Gastroesophageal sphincter (tissue), 4 donors: ENCODE measurements at regions not wholly inside any gene's neighbourhood (a gene's known extent, or its start where the extent isn't known, plus 50 kb on each side); places are given as distances from the start of the nearest gene placed in this dataset.

Experiments used
- ATAC-seq: fragments of 150-250 bp; one replicate; pipeline ENCODE4 v1.9.1; 2016; ENCODE audit warnings: mild to moderate bottlenecking, moderate library complexity
- H3K27ac ChIP-seq, 4 donors: fragments of 200-600 bp; sonication (generic) in 3 of 4; 1 replicate in 3 of 4; 2 replicates in 1 of 4; pipeline ENCODE4 v1.5.1; 2016 to 2019
- H3K27me3 ChIP-seq: fragments of 200-600 bp; sonication (generic); one replicate; pipeline ENCODE4 v1.5.1; 2019
- H3K36me3 ChIP-seq, 2 donors: fragments of 200-600 bp; sonication (generic); one replicate each; pipeline ENCODE4 v1.5.1; 2019; ENCODE audit warnings: control low read depth in 1 of 2
- H3K4me1 ChIP-seq, 3 donors: fragments of 200-600 bp; sonication (generic); 1 replicate in 2 of 3; 2 replicates in 1 of 3; pipeline ENCODE4 v1.5.1; 2016 to 2019; ENCODE audit warnings: control low read depth in 2 of 3
- H3K4me3 ChIP-seq, 2 donors: fragments of 200-600 bp; sonication (generic); one replicate each; pipeline ENCODE4 v1.5.1; 2019; ENCODE audit warnings: mild to moderate bottlenecking in 1 of 2, moderate library complexity in 1 of 2
- H3K9me3 ChIP-seq, 3 donors: fragments of 200-600 bp; sonication (generic); one replicate each; pipeline ENCODE4 v1.5.1; 2017 to 2019; ENCODE audit warnings: control low read depth in 2 of 3
- CTCF ChIP-seq, 4 experiments: fragments of 200-600 bp in 2 of 4; fragments of 450-650 bp in 2 of 4; sonication (generic) in 1 of 4; IDR thresholded peaks; one replicate each; pipeline ENCODE4 v1.5.1; 2017 to 2019; ENCODE audit warnings: antibody characterized with exemption in 4 of 4, mild to moderate bottlenecking in 2 of 4, moderate library complexity in 2 of 4
- EP300 ChIP-seq: sonication (generic); formaldehyde crosslinking; IDR thresholded peaks from one replicate; pipeline ENCODE4 v1.6.1; 2017; ENCODE audit warnings: antibody characterized with exemption, mild to moderate bottlenecking
- POLR2A ChIP-seq, 2 donors: fragments of 450-650 bp; IDR thresholded peaks; one replicate each; pipeline ENCODE4 v1.6.1; 2017; ENCODE audit warnings: antibody characterized with exemption in 2 of 2, mild to moderate bottlenecking in 2 of 2, moderate library complexity in 1 of 2
- POLR2AphosphoS5 ChIP-seq: sonication (generic); formaldehyde crosslinking; IDR thresholded peaks from one replicate; pipeline ENCODE4 v1.6.1; 2017; ENCODE audit warnings: antibody characterized with exemption
- WGBS, 2 donors: methylation state at CpG; one replicate each; pipeline ENCODE4 v1.1.5; 2018; ENCODE audit warnings: low coverage in 1 of 2; 5-methylcytosine and 5-hydroxymethylcytosine counted together

DNA sequence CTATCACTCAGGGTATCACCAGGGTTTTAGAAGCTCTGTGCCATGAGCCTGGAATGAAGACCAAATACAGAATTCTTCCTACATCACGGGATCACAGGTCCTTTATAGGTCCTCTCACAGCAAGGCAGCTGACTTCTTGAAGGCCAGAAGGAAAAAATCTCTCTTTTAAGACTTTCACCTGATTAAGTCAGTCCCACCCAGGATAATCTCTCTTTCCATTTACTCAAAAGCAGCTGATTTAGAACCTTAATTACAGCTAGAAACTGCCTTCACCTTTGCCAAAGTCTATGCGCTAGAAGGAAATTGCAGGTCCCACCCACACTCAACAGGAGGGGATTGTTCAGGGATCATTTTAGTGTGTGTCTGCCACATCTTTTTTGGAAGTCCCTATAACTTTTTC is 135.1 kb downstream of the RAB11FIP2 start:
- H3K27me3 ChIP-seq = peaks cover 33% of the 10 kb centered on the region
- no peak for ATAC-seq
- no peak overlapping the region for H3K4me3 ChIP-seq
- no peak overlapping the region for H3K27ac ChIP-seq
- no peaks in the 10 kb centered on the region for H3K4me1 ChIP-seq
- 53% methylated on average over 2 of the region's 2 CpGs for WGBS, 2 donors
- H3K36me3 ChIP-seq = no peaks in the 10 kb centered on the region
- no peak for TF ChIP-seq CTCF (IDR thresholded peaks at IDR 0.05)
- no peak for TF ChIP-seq POLR2AphosphoS5
- no peaks in the 10 kb centered on the region for H3K9me3 ChIP-seq

DNA sequence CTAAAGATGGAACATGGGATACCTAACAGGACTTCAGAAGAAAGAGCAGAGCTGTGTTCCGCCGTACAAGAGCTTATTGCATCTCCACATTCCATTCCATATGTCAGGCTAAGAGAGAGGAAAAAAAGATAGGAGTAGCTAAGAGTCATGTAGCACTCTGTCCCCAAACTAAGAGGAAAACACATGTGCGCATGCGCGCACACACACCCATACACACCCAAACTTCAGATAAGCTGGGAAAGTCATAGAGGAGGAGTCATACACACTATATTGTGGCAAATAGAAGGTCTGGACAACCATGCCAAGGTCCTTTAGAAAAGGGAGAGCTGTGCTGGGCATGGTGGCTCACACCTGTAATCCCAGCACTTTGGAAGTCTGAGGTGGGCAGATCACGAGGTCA is 132.4 kb downstream of the RAB11FIP2 start:
- no peaks in the 10 kb centered on the region for H3K9me3 ChIP-seq
- no peak for ATAC-seq
- H3K4me3 ChIP-seq = no peak overlapping the region
- no peak overlapping the region for H3K27ac ChIP-seq
- TF ChIP-seq EP300 (no peak), CTCF (IDR thresholded peaks at IDR 0.05) (no peak), POLR2AphosphoS5 (no peak), POLR2A (IDR thresholded peaks at IDR 0.05) (no peak)
- H3K36me3 ChIP-seq = no peaks in the 10 kb centered on the region
- peaks cover 33% of the 10 kb centered on the region for H3K27me3 ChIP-seq
- WGBS, 2 donors = 85 to 91% methylated on average over 5 of the region's 6 CpGs
- H3K4me1 ChIP-seq = no peaks in the 10 kb centered on the region

DNA sequence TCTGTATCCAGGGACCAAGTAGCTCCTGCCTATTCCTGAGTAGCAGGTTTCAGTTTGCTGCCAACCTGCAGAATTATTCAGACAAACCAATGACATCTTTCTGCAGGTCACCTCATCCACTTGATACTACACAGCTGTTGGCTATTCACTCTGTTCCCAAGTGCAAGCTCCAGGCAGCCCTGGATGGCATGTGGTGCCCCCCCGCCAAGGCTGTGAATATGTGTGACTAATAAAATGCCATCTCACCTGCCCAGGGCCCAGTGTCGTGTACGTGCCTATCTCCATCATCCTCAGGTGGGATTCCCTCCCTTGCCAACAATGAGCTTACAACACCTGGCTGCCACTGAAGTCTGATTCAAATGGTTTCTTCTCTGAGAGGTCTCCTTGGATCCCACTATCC is 125.8 kb downstream of the RAB11FIP2 start:
- no peaks in the 10 kb centered on the region for H3K4me1 ChIP-seq
- peaks cover 7% of the 10 kb centered on the region for H3K27me3 ChIP-seq
- no peaks in the 10 kb centered on the region for H3K9me3 ChIP-seq
- WGBS, 2 donors = 70 to 89% methylated on average over 2 to 3 of the region's 3 CpGs
- no peaks in the 10 kb centered on the region for H3K36me3 ChIP-seq
- no peak for ATAC-seq
- H3K4me3 ChIP-seq = no peak overlapping the region
- no peak overlapping the region for H3K27ac ChIP-seq
- TF ChIP-seq POLR2AphosphoS5 (no peak), EP300 (no peak), CTCF (IDR thresholded peaks at IDR 0.05) (no peak), POLR2A (IDR thresholded peaks at IDR 0.05) (no peak)

DNA sequence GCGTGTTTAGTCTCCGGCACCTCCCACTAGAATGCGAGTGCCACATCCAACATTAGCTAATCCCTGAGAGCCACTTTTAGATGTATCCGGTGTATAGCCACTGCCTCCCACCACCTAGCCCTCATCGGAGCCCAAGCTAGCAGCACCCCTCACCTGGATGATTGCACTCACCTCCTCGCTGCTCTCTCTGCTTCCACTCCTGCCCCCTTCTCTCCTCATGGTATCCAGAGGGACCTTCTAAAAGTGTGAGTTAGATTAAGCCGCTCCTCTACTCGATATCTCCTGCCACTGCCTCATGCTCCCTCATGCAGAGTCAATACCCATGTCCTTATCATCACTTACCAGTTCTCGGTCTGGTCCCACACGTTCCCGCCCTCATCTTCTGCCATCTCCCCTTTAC is 125.3 kb downstream of the RAB11FIP2 start:
- 84 to 88% methylated on average over 11 of the region's 11 CpGs for WGBS, 2 donors
- TF ChIP-seq EP300 = no peak
- no peak for TF ChIP-seq CTCF (IDR thresholded peaks at IDR 0.05)
- H3K36me3 ChIP-seq = no peaks in the 10 kb centered on the region
- ATAC-seq = no peak
- no peak overlapping the region for H3K4me3 ChIP-seq
- no peaks in the 10 kb centered on the region for H3K9me3 ChIP-seq
- H3K4me1 ChIP-seq = no peaks in the 10 kb centered on the region
- no peak overlapping the region for H3K27ac ChIP-seq
- H3K27me3 ChIP-seq = peaks cover 7% of the 10 kb centered on the region

- H3K9me3 ChIP-seq = no peaks in the 10 kb centered on the region
- TF ChIP-seq POLR2AphosphoS5 = no peak
- TF ChIP-seq CTCF (IDR thresholded peaks at IDR 0.05) = no peak
- TF ChIP-seq EP300 = no peak
- no peak for TF ChIP-seq POLR2A (IDR thresholded peaks at IDR 0.05)
- no peak overlapping the region for H3K27ac ChIP-seq
- ATAC-seq = no peak
- WGBS, 2 donors = 88 to 90% methylated on average over 8 of the region's 8 CpGs
- peaks cover 7% of the 10 kb centered on the region for H3K27me3 ChIP-seq
- H3K4me1 ChIP-seq = no peaks in the 10 kb centered on the region
- H3K4me3 ChIP-seq = no peak overlapping the region
- H3K36me3 ChIP-seq = no peaks in the 10 kb centered on the region
Observed at GRCh38 chr10:117924820-117925219, 121.9 kb downstream of the RAB11FIP2 start.
